ENCODE measurements at regions not wholly inside any gene's neighbourhood (a gene's known extent, or its start where the extent isn't known, plus 50 kb on each side); places are given as distances from the start of the nearest gene placed in this dataset.

DNA sequence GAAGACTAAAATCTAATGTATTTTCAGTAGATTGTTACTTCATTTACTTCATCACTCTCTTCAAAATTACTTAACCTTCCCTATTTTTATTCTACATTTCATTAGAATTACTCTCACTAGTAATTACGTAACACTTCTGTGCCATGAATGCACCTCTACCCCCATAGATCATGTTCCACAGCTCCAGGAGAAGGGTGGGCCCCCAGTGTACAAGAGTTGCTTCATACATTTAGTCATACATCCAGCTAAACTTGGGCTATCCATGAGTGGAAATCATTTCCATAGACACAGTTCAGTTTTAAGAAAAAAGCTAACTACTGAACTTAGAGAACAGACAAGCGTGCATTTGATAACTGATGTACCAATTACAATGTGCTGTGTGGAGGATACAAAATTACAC, 104.2 kb downstream of the HSFY1 start:
- TF ChIP-seq POLR2A (IDR thresholded peaks at IDR 0.05): no peak
- TF ChIP-seq, protein P1, sequence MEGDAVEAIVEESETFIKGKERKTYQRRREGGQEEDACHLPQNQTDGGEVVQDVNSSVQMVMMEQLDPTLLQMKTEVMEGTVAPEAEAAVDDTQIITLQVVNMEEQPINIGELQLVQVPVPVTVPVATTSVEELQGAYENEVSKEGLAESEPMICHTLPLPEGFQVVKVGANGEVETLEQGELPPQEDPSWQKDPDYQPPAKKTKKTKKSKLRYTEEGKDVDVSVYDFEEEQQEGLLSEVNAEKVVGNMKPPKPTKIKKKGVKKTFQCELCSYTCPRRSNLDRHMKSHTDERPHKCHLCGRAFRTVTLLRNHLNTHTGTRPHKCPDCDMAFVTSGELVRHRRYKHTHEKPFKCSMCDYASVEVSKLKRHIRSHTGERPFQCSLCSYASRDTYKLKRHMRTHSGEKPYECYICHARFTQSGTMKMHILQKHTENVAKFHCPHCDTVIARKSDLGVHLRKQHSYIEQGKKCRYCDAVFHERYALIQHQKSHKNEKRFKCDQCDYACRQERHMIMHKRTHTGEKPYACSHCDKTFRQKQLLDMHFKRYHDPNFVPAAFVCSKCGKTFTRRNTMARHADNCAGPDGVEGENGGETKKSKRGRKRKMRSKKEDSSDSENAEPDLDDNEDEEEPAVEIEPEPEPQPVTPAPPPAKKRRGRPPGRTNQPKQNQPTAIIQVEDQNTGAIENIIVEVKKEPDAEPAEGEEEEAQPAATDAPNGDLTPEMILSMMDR (IDR thresholded peaks at IDR 0.05): no peak

All from Peyer's patch (tissue), 4 donors.